C4-2B (cell line): ENCODE measurements at regions not wholly inside any gene's neighbourhood (a gene's known extent, or its start where the extent isn't known, plus 50 kb on each side); places are given as distances from the start of the nearest gene placed in this dataset.

ENCODE experiments used
- H3K27ac ChIP-seq: fragments of 450-650 bp; 2 replicates; pipeline ENCODE4 v1.5.1; 2017
- CTCF ChIP-seq: fragments of 450-650 bp; conservative IDR thresholded peaks from 2 replicates; pipeline ENCODE4 v1.5.1; 2017; ENCODE audit warnings: mild to moderate bottlenecking
- ZFX ChIP-seq: fragments of 450-650 bp; IDR thresholded peaks from 2 replicates; pipeline ENCODE4 v1.6.1; 2017

GRCh38 chr7:25900877-25901276, 251.1 kb upstream of the NFE2L3 start:
- no peak overlapping the region for H3K27ac ChIP-seq
- TF ChIP-seq CTCF (no peak), ZFX (no peak)

- H3K27ac ChIP-seq = no peak overlapping the region
- TF ChIP-seq ZFX = no peak
- TF ChIP-seq CTCF = no peak
Measured at GRCh38 chr7:25901658-25902057, 250.3 kb upstream of the NFE2L3 start.

GRCh38 chr7:25906003-25906402, 246.0 kb upstream of the NFE2L3 start:
- TF ChIP-seq ZFX (no peak), CTCF (no peak)
- no peak overlapping the region for H3K27ac ChIP-seq

GRCh38 chr7:25906760-25907159, 245.2 kb upstream of the NFE2L3 start:
- TF ChIP-seq CTCF (no peak), ZFX (no peak)
- no peak overlapping the region for H3K27ac ChIP-seq

- no peak for TF ChIP-seq CTCF
- no peak for TF ChIP-seq ZFX
- no peak overlapping the region for H3K27ac ChIP-seq
Measured at GRCh38 chr7:25907214-25907613, 244.8 kb upstream of the NFE2L3 start.

- TF ChIP-seq CTCF = no peak
- no peak for TF ChIP-seq ZFX
- no peak overlapping the region for H3K27ac ChIP-seq
Measured at GRCh38 chr7:25907731-25908130, 244.3 kb upstream of the NFE2L3 start.

GRCh38 chr7:25908154-25908949, 243.6 kb upstream of the NFE2L3 start:
- TF ChIP-seq ZFX (no peak), CTCF (no peak)

More at GRCh38 chr7:25908154-25908949, 243.6 kb upstream of the NFE2L3 start:
- H3K27ac ChIP-seq = no peak overlapping the region
